ENCODE measurements at regions not wholly inside any gene's neighbourhood (a gene's known extent, or its start where the extent isn't known, plus 50 kb on each side); places are given as distances from the start of the nearest gene placed in this dataset.

DNA sequence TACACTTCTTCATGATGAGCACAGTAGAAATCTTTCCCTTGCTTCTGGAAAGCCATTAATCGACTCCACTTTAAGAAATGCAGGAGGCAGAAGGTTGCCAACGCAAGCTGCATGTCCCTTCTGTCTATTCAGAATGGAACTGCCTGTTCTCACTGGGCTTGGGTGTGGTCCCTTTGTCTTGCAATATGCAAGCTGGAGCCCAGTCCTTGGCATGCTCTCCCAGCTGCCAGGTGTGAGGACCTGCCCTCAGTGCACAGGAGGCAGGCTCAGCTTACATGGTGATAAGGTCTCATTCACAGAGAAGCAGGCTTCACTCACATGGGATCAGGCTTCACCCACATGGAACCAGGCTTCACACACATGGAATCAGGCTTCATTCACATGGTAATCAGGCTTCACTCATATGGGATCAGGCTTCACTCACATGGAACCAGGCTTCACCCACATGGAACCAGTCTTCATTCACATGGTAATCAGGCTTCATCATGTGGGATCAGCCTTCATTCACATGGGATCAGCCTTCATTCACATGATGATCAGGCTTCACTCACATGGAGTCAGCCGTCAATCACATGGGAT, 59.2 kb upstream of the USP47 start:
- no peak overlapping the region for H3K4me2 ChIP-seq
- Mint-ChIP-seq H3K27ac (no peak overlapping the region), H3K9me3 (peaks cover 14% of the 10 kb centered on the region), H3K27me3 (ENCODE audit: insufficient read depth, low read depth, poor library complexity) (peaks cover 15% of the 10 kb centered on the region), H3K36me3 (ENCODE audit: low read depth) (peaks cover 7% of the 10 kb centered on the region; the same call in 2 of the 3 replicates), H3K4me1 (peaks cover 4% of the 10 kb centered on the region), H3K4me3 (no peak overlapping the region)
- ATAC-seq (peak; percentile 38; the same call in 2 of the 3 replicates), DNase-seq (ENCODE audit: low spot score) (peak; percentile 18)
- H3F3A ChIP-seq (replicated peaks; ENCODE audit: low read depth), result no peaks in the 10 kb centered on the region
- H4K20me1 ChIP-seq (replicated peaks; ENCODE audit: insufficient read depth), result no peaks in the 10 kb centered on the region
- no peak overlapping the region for H3K27ac ChIP-seq (ENCODE audit: low read depth)
- no peaks in the 10 kb centered on the region; the same call in 1 of the 2 replicates for H3K9me2 ChIP-seq (ENCODE audit: insufficient read depth)
- TF ChIP-seq, protein P1, sequence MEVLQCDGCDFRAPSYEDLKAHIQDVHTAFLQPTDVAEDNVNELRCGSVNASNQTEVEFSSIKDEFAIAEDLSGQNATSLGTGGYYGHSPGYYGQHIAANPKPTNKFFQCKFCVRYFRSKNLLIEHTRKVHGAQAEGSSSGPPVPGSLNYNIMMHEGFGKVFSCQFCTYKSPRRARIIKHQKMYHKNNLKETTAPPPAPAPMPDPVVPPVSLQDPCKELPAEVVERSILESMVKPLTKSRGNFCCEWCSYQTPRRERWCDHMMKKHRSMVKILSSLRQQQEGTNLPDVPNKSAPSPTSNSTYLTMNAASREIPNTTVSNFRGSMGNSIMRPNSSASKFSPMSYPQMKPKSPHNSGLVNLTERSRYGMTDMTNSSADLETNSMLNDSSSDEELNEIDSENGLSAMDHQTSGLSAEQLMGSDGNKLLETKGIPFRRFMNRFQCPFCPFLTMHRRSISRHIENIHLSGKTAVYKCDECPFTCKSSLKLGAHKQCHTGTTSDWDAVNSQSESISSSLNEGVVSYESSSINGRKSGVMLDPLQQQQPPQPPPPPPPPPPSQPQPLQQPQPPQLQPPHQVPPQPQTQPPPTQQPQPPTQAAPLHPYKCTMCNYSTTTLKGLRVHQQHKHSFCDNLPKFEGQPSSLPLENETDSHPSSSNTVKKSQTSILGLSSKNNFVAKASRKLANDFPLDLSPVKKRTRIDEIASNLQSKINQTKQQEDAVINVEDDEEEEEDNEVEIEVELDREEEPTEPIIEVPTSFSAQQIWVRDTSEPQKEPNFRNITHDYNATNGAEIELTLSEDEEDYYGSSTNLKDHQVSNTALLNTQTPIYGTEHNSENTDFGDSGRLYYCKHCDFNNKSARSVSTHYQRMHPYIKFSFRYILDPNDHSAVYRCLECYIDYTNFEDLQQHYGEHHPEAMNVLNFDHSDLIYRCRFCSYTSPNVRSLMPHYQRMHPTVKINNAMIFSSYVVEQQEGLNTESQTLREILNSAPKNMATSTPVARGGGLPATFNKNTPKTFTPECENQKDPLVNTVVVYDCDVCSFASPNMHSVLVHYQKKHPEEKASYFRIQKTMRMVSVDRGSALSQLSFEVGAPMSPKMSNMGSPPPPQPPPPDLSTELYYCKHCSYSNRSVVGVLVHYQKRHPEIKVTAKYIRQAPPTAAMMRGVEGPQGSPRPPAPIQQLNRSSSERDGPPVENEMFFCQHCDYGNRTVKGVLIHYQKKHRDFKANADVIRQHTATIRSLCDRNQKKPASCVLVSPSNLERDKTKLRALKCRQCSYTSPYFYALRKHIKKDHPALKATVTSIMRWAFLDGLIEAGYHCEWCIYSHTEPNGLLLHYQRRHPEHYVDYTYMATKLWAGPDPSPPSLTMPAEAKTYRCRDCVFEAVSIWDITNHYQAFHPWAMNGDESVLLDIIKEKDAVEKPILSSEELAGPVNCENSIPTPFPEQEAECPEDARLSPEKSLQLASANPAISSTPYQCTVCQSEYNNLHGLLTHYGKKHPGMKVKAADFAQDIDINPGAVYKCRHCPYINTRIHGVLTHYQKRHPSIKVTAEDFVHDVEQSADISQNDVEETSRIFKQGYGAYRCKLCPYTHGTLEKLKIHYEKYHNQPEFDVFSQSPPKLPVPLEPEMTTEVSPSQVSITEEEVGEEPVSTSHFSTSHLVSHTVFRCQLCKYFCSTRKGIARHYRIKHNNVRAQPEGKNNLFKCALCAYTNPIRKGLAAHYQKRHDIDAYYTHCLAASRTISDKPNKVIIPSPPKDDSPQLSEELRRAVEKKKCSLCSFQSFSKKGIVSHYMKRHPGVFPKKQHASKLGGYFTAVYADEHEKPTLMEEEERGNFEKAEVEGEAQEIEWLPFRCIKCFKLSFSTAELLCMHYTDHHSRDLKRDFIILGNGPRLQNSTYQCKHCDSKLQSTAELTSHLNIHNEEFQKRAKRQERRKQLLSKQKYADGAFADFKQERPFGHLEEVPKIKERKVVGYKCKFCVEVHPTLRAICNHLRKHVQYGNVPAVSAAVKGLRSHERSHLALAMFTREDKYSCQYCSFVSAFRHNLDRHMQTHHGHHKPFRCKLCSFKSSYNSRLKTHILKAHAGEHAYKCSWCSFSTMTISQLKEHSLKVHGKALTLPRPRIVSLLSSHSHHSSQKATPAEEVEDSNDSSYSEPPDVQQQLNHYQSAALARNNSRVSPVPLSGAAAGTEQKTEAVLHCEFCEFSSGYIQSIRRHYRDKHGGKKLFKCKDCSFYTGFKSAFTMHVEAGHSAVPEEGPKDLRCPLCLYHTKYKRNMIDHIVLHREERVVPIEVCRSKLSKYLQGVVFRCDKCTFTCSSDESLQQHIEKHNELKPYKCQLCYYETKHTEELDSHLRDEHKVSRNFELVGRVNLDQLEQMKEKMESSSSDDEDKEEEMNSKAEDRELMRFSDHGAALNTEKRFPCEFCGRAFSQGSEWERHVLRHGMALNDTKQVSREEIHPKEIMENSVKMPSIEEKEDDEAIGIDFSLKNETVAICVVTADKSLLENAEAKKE (CRISPR knock-in tag; IDR thresholded peaks at IDR 0.05), result no peak
- TF ChIP-seq STAT1 (IDR thresholded peaks at IDR 0.05; ENCODE audit: unreplicated experiment) (no peak), EZH2phosphoT487 (IDR thresholded peaks at IDR 0.05; ENCODE audit: unreplicated experiment) (no peak), ZNF114 (CRISPR knock-in tag; IDR thresholded peaks at IDR 0.05) (no peak), NANOG (IDR thresholded peaks at IDR 0.05; ENCODE audit: borderline replicate concordance) (no peak)
- TF ChIP-seq, protein P2, sequence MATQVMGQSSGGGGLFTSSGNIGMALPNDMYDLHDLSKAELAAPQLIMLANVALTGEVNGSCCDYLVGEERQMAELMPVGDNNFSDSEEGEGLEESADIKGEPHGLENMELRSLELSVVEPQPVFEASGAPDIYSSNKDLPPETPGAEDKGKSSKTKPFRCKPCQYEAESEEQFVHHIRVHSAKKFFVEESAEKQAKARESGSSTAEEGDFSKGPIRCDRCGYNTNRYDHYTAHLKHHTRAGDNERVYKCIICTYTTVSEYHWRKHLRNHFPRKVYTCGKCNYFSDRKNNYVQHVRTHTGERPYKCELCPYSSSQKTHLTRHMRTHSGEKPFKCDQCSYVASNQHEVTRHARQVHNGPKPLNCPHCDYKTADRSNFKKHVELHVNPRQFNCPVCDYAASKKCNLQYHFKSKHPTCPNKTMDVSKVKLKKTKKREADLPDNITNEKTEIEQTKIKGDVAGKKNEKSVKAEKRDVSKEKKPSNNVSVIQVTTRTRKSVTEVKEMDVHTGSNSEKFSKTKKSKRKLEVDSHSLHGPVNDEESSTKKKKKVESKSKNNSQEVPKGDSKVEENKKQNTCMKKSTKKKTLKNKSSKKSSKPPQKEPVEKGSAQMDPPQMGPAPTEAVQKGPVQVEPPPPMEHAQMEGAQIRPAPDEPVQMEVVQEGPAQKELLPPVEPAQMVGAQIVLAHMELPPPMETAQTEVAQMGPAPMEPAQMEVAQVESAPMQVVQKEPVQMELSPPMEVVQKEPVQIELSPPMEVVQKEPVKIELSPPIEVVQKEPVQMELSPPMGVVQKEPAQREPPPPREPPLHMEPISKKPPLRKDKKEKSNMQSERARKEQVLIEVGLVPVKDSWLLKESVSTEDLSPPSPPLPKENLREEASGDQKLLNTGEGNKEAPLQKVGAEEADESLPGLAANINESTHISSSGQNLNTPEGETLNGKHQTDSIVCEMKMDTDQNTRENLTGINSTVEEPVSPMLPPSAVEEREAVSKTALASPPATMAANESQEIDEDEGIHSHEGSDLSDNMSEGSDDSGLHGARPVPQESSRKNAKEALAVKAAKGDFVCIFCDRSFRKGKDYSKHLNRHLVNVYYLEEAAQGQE (IDR thresholded peaks at IDR 0.05; ENCODE audit: unreplicated experiment), result no peak
- TF ChIP-seq, protein P3, sequence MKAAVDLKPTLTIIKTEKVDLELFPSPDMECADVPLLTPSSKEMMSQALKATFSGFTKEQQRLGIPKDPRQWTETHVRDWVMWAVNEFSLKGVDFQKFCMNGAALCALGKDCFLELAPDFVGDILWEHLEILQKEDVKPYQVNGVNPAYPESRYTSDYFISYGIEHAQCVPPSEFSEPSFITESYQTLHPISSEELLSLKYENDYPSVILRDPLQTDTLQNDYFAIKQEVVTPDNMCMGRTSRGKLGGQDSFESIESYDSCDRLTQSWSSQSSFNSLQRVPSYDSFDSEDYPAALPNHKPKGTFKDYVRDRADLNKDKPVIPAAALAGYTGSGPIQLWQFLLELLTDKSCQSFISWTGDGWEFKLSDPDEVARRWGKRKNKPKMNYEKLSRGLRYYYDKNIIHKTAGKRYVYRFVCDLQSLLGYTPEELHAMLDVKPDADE (IDR thresholded peaks at IDR 0.05), result no peak
- TF ChIP-seq, protein P4, sequence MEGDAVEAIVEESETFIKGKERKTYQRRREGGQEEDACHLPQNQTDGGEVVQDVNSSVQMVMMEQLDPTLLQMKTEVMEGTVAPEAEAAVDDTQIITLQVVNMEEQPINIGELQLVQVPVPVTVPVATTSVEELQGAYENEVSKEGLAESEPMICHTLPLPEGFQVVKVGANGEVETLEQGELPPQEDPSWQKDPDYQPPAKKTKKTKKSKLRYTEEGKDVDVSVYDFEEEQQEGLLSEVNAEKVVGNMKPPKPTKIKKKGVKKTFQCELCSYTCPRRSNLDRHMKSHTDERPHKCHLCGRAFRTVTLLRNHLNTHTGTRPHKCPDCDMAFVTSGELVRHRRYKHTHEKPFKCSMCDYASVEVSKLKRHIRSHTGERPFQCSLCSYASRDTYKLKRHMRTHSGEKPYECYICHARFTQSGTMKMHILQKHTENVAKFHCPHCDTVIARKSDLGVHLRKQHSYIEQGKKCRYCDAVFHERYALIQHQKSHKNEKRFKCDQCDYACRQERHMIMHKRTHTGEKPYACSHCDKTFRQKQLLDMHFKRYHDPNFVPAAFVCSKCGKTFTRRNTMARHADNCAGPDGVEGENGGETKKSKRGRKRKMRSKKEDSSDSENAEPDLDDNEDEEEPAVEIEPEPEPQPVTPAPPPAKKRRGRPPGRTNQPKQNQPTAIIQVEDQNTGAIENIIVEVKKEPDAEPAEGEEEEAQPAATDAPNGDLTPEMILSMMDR (conservative IDR thresholded peaks at IDR 0.05; ENCODE audit: low read depth in 2 of 2), result no peak
- H3K4me3 ChIP-seq, result no peak overlapping the region
- no peaks in the 10 kb centered on the region for H3K27me3 ChIP-seq (ENCODE audit: insufficient read depth)
- H2AFZ ChIP-seq, result no peak overlapping the region
- H3K79me2 ChIP-seq (replicated peaks; ENCODE audit: insufficient read depth), result no peaks in the 10 kb centered on the region
- H3K4me1 ChIP-seq (ENCODE audit: insufficient read depth), result peaks cover 6% of the 10 kb centered on the region
- no peaks in the 10 kb centered on the region for H3K36me3 ChIP-seq (ENCODE audit: insufficient read depth)
